GM18858 (cell line): ENCODE measurements at regions not wholly inside any gene's neighbourhood (a gene's known extent, or its start where the extent isn't known, plus 50 kb on each side); places are given as distances from the start of the nearest gene placed in this dataset.
"Not testable (repeated sequence)": the region's sequence is repeated elsewhere in the genome, so short reads cannot be mapped to it uniquely, and the experiment has no call there.

Source experiments
- ATAC-seq: cut with Tn5 transposase; IDR thresholded peaks from one replicate; pipeline ENCODE4 v1.9.1; 2021; ENCODE audit not compliant: unreplicated experiment

- no peak for ATAC-seq
These were observed 50.4 kb upstream of the RAPH1 start for GRCh38 chr2:203585516-203585915.

- ATAC-seq: no peak
These were observed 51.1 kb upstream of the RAPH1 start for GRCh38 chr2:203586206-203586605.

- no peak for ATAC-seq
These were observed 51.6 kb upstream of the RAPH1 start for GRCh38 chr2:203586696-203587095.

- no peak for ATAC-seq
These were observed 55.4 kb upstream of the RAPH1 start for GRCh38 chr2:203590496-203590895.

GRCh38 chr2:203591642-203592041, 56.5 kb upstream of the RAPH1 start:
- ATAC-seq: no peak

- ATAC-seq: no peak
These were observed 57.4 kb upstream of the RAPH1 start for GRCh38 chr2:203592470-203592869.

GRCh38 chr2:203594541-203594940, 59.4 kb upstream of the RAPH1 start:
- ATAC-seq: no peak

GRCh38 chr2:203596183-203596582, 61.1 kb upstream of the RAPH1 start:
- no peak for ATAC-seq

GRCh38 chr2:203599509-203599908, 64.4 kb upstream of the RAPH1 start:
- peak; percentile 47 for ATAC-seq

GRCh38 chr2:203600286-203600685, 65.2 kb upstream of the RAPH1 start:
- no peak for ATAC-seq

- ATAC-seq: no peak
These were observed 68.6 kb upstream of the RAPH1 start for GRCh38 chr2:203603456-203604389.

GRCh38 chr2:203605302-203605701, 70.2 kb upstream of the RAPH1 start:
- no peak for ATAC-seq

- ATAC-seq: no peak
These were observed 71.0 kb upstream of the RAPH1 start for GRCh38 chr2:203606051-203606450.

- no peak for ATAC-seq
These were observed 75.5 kb upstream of the RAPH1 start for GRCh38 chr2:203610558-203610957.

GRCh38 chr2:203612246-203612645, 77.1 kb upstream of the RAPH1 start:
- ATAC-seq: no peak

- ATAC-seq: no peak
These were observed 84.3 kb upstream of the RAPH1 start for GRCh38 chr2:203619267-203619878.

GRCh38 chr2:203621981-203622515, 84.4 kb upstream of the CD28 start:
- no peak for ATAC-seq

- no peak for ATAC-seq
These were observed 83.3 kb upstream of the CD28 start for GRCh38 chr2:203623096-203623495.

- ATAC-seq: no peak
These were observed 82.8 kb upstream of the CD28 start for GRCh38 chr2:203623661-203624060.

- no peak for ATAC-seq
These were observed 80.7 kb upstream of the CD28 start for GRCh38 chr2:203625701-203626100.

- not testable (repeated sequence) for ATAC-seq
These were observed 80.2 kb upstream of the CD28 start for GRCh38 chr2:203626247-203626646.
